Activated CD4-positive, alpha-beta memory T cell treated with anti-CD3 and anti-CD28 coated beads, Interleukin-2, amount 10 ng/mL, durations not matched to agents 7 days and 5 days (primary cell): ENCODE measurements at regions not wholly inside any gene's neighbourhood (a gene's known extent, or its start where the extent isn't known, plus 50 kb on each side); places are given as distances from the start of the nearest gene placed in this dataset.
"Not testable (repeated sequence)": the region's sequence is repeated elsewhere in the genome, so short reads cannot be mapped to it uniquely, and the experiment has no call there.

Source experiments
- CTCF ChIA-PET: fragments of 350-600 bp; sonication (Branson Sonifier 250); formaldehyde crosslinking; loops from one replicate; lab custom pipeline; 2021; ENCODE audit warnings: antibody characterized with exemption, inconsistent platforms; lab: Charles Lee
- POLR2A ChIA-PET: fragments of 350-600 bp; sonication (Branson Sonifier 250); formaldehyde crosslinking; loops from one replicate; lab custom pipeline; 2021; ENCODE audit warnings: antibody characterized with exemption; lab: Charles Lee
- DNase-seq: peaks from one replicate; pipeline ENCODE4 v3.0.0-alpha.2; 2020
- H3K27ac Mint-ChIP-seq: one replicate; pipeline ENCODE4 v1.8.0; 2021; ENCODE audit warnings: mild to moderate bottlenecking, mixed read lengths
- H3K27me3 Mint-ChIP-seq: one replicate; pipeline ENCODE4 v1.8.0; 2021; ENCODE audit warnings: mixed read lengths
- H3K36me3 Mint-ChIP-seq: one replicate; pipeline ENCODE4 v1.8.0; 2021; ENCODE audit warnings: low read depth, mixed read lengths
- H3K4me1 Mint-ChIP-seq: one replicate; pipeline ENCODE4 v1.8.0; 2021; ENCODE audit warnings: mixed read lengths
- H3K4me3 Mint-ChIP-seq: one replicate; pipeline ENCODE4 v1.8.0; 2021; ENCODE audit warnings: mild to moderate bottlenecking, mixed read lengths
- H3K9me3 Mint-ChIP-seq: one replicate; pipeline ENCODE4 v1.8.0; 2021; ENCODE audit warnings: mixed read lengths

DNA sequence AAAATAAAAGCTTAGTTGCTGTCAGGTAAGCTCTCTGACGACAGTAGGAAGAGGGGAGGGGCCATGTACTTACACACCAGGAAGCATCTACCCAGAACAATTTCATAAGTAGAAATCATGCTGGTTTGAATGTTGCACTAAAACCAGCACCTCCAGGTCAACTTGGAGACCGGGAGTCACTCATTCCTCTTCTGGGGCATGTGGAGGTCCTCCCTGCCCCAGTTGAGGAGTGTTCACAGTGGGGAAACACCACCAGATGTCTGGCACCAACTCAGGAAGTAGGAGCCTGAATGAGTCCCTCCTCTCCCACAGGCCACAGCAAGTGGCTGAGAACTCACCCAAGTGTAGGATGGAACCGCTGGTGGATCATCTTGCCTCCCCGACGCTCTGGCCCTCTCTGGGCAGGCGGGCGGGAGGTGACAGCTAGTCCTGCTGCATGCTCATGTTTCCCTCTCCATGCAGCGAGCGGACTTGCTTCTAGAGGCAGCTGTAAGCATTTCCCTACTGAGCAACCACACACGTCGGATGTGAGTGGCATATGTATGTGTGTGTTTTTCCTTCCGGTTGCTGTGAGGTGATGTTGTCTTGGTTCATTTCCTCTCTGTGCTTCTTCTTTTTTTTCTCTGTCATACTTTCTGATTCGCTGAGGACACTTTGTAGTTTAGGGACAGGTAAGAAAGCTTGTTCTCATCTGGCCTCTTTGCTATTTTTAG lies 149.5 kb upstream of the NEDD9 start:
- H3K27ac Mint-ChIP-seq: peak overlapping the region; percentile 92
- DNase-seq: peak; percentile 82
- H3K36me3 Mint-ChIP-seq: peaks cover 52% of the 10 kb centered on the region
- CTCF ChIA-PET: interaction anchor here (0.7 to 3.6 kb wide), 12 partner anchors 9 to 210 kb away, joined by 3 to 22 read pairs (median 4); no protein-coding TSS in a partner anchor
- H3K4me3 Mint-ChIP-seq: peak overlapping the region; percentile 94
- peaks cover 67% of the 10 kb centered on the region for H3K4me1 Mint-ChIP-seq
- peaks cover 9% of the 10 kb centered on the region for H3K9me3 Mint-ChIP-seq
- POLR2A ChIA-PET: interaction anchor here (0.6 to 8.8 kb wide), 32 partner anchors 9 to 543 kb away, joined by 3 to 102 read pairs (median 6); partner anchors contain the start of genes MAK, NEDD9 and SMIM13
- H3K27me3 Mint-ChIP-seq: no peaks in the 10 kb centered on the region

DNA sequence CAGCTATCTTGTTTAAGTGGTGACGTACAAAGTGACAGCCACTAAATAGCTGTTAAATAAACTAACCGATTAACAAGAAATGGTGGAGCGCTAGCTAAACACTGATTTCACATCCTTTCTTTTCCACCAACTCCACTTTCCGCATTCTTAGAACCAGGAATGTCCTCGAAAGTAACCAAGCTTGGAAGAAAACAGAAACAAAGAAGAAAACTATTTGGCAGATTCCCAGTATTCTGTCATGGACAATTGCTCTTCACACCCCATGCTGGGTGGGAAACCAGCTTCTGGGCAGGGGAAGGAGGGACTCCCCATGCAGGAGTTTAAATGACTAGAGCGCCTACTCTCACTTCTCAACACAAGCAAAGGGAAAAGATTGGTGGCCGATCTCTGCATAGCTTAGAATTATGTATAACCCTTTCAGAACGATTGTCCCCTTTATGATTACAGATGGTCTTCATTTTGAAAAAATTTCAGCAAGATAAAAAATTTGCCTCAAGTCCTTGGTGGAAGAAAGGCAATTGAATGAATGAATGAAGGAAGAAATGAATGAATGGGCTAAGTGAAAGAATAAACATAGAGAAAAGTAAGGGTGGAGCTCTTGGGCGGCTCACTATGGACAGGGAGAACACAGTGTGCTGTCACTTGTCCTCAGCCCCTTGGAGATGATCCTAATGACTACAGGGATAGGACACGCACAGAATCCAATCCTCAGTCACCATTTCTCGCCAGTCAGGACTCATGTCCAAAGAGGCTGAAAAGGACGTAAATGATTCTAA lies 148.7 kb upstream of the NEDD9 start:
- CTCF ChIA-PET: interaction anchor here (0.7 to 3.6 kb wide), 13 partner anchors 9 to 209 kb away, joined by 3 to 22 read pairs (median 4); no protein-coding TSS in a partner anchor
- peak overlapping the region; percentile 92 for H3K27ac Mint-ChIP-seq
- peaks cover 64% of the 10 kb centered on the region for H3K4me1 Mint-ChIP-seq
- POLR2A ChIA-PET: interaction anchor here (0.6 to 8.8 kb wide), 24 partner anchors 8 to 238 kb away, joined by 3 to 102 read pairs (median 8); partner anchors contain the start of gene NEDD9
- H3K9me3 Mint-ChIP-seq: peaks cover 9% of the 10 kb centered on the region
- H3K36me3 Mint-ChIP-seq: peaks cover 59% of the 10 kb centered on the region
- no peaks in the 10 kb centered on the region for H3K27me3 Mint-ChIP-seq
- no peak for DNase-seq
- peak overlapping the region; percentile 94 for H3K4me3 Mint-ChIP-seq

DNA sequence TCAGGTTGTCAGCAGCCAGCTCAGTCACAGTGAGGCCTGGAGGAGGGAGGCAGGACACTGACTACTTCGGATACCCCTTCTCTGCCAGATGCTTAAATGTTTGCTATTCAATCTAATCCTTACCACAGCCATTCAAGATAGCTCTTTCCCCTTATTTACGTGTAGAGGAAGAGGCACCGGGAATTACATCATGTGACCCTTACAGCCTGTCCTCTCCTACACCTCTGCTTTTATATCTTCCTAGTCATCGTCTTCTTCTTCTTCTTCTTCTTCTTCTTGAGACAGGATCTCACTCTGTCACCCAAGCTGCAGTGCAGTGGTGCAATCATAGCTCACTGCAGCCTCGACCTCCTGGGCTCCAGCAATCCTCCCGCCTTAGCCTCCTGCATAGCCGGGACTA lies 148.1 kb upstream of the NEDD9 start:
- CTCF ChIA-PET: interaction anchor here (0.9 to 3.6 kb wide), 3 partner anchors 13 to 208 kb away, joined by 3 to 22 read pairs (median 3); no protein-coding TSS in a partner anchor
- H3K36me3 Mint-ChIP-seq: peaks cover 64% of the 10 kb centered on the region
- no peak overlapping the region for H3K27ac Mint-ChIP-seq
- peak overlapping the region; percentile 94 for H3K4me3 Mint-ChIP-seq
- peaks cover 63% of the 10 kb centered on the region for H3K4me1 Mint-ChIP-seq
- H3K27me3 Mint-ChIP-seq: no peaks in the 10 kb centered on the region
- DNase-seq: no peak
- POLR2A ChIA-PET: interaction anchor here (1.1 to 8.8 kb wide), 9 partner anchors 16 to 178 kb away, joined by 3 to 102 read pairs (median 14); partner anchors contain the start of gene NEDD9
- H3K9me3 Mint-ChIP-seq: peaks cover 9% of the 10 kb centered on the region

DNA sequence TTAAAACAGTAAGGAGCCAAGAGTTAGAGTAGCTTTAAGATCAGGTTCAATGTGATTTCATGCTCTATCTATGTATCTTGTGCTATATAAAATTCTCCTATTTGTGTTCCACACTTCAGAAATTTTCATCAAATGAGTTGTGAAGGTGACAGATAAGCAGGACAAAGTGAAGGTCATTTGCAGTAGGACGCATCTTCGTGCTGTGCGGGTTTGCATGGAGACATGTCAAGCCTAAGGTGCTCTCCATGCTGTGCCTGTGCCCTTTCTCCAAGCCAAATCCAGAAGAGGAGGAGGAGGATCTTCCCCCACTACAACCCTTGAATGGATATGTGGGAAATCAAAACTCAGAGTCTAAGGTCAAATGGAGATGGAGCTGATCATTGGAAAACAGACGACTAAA lies 147.3 kb upstream of the NEDD9 start:
- H3K4me1 Mint-ChIP-seq: peaks cover 66% of the 10 kb centered on the region
- POLR2A ChIA-PET: interaction anchor here (1.1 to 8.8 kb wide), 6 partner anchors 15 to 178 kb away, joined by 4 to 102 read pairs (median 40); partner anchors contain the start of gene NEDD9
- DNase-seq: no peak
- H3K9me3 Mint-ChIP-seq: peaks cover 9% of the 10 kb centered on the region
- peaks cover 72% of the 10 kb centered on the region for H3K36me3 Mint-ChIP-seq
- CTCF ChIA-PET: interaction anchor here (1.0 to 3.6 kb wide), 2 partner anchors 13 to 207 kb away, joined by 3 to 22 read pairs; no protein-coding TSS in a partner anchor
- no peaks in the 10 kb centered on the region for H3K27me3 Mint-ChIP-seq
- H3K4me3 Mint-ChIP-seq: no peak overlapping the region
- no peak overlapping the region for H3K27ac Mint-ChIP-seq

DNA sequence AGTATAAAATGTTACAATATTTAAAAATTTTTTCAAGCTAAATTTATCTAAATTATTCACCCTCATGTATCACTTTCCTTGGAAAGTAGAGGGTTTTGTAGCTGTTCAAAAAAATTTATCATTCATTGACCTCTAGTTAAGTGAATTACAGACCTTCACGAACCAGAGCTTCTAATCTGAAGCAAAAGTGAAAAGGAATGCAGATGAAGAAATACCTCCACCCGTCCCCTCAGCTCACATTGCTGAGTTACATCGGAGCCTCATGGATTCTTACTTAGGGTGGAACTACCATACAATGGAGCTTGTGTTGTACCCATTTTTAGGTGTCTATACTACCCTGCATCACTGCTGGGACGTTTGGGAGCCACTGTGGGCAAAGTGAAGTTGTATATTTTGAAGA lies 146.2 kb upstream of the NEDD9 start:
- CTCF ChIA-PET: interaction anchor here (1.2 to 1.6 kb wide), 2 partner anchors 34 to 117 kb away, joined by 4 read pairs; no protein-coding TSS in a partner anchor
- Mint-ChIP-seq H3K27ac (no peak overlapping the region), H3K36me3 (peaks cover 82% of the 10 kb centered on the region), H3K27me3 (no peaks in the 10 kb centered on the region), H3K4me1 (peaks cover 67% of the 10 kb centered on the region), H3K9me3 (peaks cover 9% of the 10 kb centered on the region), H3K4me3 (no peak overlapping the region)
- DNase-seq: no peak
- POLR2A ChIA-PET: interaction anchor here (8.0 to 8.8 kb wide), 2 partner anchors 14 to 36 kb away, joined by 101 to 102 read pairs; no protein-coding TSS in a partner anchor

DNA sequence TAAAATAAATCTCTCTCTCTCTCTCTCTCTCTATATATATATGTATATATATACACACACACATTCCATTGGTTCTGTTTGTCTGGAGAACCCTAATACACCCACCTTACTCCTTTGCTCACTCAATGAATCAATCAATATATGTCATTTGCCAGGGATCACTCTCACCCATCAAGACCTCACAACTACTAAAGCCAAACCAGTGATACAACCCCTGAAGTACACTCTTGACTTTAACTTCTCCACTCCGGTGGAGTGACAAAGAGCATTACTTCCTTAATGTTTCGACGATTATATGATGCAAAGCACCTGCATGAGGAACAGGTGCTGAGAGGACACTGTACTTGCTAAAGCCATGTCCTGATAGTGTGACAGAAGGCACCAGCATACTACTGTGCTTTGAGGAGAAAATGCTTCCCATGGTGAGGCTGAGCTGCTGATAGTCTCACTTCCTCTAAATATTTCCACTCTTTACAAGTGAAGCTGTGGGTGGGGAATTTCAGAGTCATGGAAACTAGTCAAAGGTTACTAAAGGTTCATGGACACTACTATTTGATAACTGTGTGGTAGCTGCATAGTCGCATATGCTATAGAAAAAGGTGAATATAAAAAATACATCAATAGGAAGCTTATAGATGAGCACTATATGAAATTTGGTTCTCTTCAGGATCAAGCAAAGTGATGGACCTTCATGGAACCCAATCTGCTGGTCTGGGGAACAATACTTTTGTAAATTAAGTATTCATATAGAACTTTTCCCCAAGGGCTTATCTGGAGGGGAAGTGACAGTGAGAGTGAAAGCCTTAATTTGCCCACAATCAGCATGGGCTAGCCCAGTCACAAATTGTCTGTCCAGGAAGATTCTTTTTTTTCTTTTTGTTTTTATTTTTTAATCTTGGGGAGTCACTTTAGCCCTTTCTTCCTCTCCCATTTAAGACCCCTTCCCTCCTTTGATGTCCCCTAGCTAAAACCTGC lies 141.9 kb upstream of the NEDD9 start:
- peaks cover 10% of the 10 kb centered on the region for H3K9me3 Mint-ChIP-seq
- H3K4me3 Mint-ChIP-seq: no peak overlapping the region
- no peak overlapping the region for H3K27ac Mint-ChIP-seq
- H3K36me3 Mint-ChIP-seq: peaks cover 75% of the 10 kb centered on the region
- H3K27me3 Mint-ChIP-seq: no peaks in the 10 kb centered on the region
- DNase-seq: no peak
- ChIA-PET CTCF (interaction anchor here (0.6 to 0.7 kb wide), 2 partner anchors 202 to 914 kb away, joined by 3 read pairs; no protein-coding TSS in a partner anchor), POLR2A (interaction anchor here (0.8 to 2.4 kb wide), 4 partner anchors 8 to 41 kb away, joined by 3 to 11 read pairs (median 4); no protein-coding TSS in a partner anchor)
- H3K4me1 Mint-ChIP-seq: peaks cover 53% of the 10 kb centered on the region

DNA sequence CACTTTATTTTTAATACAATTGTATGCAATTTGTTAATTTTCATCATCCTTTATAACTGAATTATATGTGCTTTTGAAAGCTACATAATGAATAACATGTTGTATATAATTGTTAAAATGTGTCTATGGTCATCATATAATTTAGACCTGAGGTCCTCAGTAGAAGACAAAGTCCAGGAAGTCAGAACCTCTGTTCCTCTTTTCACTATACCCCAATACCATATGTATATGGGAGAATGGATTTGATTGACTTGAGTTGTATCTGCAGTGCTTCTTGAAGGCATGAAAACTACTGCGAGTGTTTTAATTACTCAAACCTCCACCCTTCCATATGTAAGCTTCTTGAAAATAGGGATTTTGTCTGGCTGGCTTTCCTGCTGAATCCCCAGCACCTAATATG lies 140.7 kb upstream of the NEDD9 start:
- POLR2A ChIA-PET: interaction anchor here (1.3 to 2.4 kb wide), 3 partner anchors 9 to 40 kb away, joined by 3 to 11 read pairs (median 6); no protein-coding TSS in a partner anchor

DNA sequence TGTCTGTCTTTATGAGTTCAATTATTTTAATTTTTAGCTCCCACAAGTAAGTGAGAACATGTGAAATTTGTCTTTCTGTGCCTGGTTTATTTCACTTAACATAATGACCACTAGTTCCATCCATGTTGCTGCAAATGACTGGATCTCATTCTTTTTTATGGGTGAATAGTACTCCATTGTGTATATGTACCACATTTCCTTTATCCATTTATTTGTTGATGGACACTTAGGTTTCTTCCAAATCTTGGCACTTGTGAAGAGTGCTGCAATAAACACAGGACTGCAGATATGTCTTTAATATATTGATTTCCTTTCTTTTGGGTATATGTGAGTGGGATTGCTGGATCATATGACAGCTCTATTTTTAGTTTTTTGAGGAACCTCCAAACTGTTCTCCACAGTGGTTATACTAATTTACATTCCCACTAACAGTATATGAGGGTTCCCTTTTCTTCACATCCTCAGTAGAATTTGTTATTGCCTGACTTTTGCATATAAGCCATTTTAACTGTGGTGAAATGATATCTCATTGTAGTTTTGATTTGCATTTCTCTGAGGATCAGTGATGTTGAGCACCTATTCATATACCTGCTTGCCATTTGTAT lies 139.8 kb upstream of the NEDD9 start:
- H3K9me3 Mint-ChIP-seq, H3K27me3 Mint-ChIP-seq, DNase-seq, H3K27ac Mint-ChIP-seq, CTCF ChIA-PET, H3K4me3 Mint-ChIP-seq: not testable (repeated sequence)
- Mint-ChIP-seq H3K4me1 (peaks cover 62% of the 10 kb centered on the region), H3K36me3 (peaks cover 66% of the 10 kb centered on the region)
- POLR2A ChIA-PET: interaction anchor here (2.4 kb wide), 1 partner anchor 10 kb away, joined by 11 read pairs; no protein-coding TSS in a partner anchor

More for the DNA sequence above, 140.7 kb upstream of the NEDD9 start:
- H3K27me3 Mint-ChIP-seq: no peaks in the 10 kb centered on the region
- CTCF ChIA-PET: no interaction called here
- H3K4me1 Mint-ChIP-seq: peaks cover 61% of the 10 kb centered on the region
- peaks cover 9% of the 10 kb centered on the region for H3K9me3 Mint-ChIP-seq
- H3K4me3 Mint-ChIP-seq: no peak overlapping the region
- H3K36me3 Mint-ChIP-seq: peaks cover 72% of the 10 kb centered on the region
- no peak overlapping the region for H3K27ac Mint-ChIP-seq
- DNase-seq: no peak

DNA sequence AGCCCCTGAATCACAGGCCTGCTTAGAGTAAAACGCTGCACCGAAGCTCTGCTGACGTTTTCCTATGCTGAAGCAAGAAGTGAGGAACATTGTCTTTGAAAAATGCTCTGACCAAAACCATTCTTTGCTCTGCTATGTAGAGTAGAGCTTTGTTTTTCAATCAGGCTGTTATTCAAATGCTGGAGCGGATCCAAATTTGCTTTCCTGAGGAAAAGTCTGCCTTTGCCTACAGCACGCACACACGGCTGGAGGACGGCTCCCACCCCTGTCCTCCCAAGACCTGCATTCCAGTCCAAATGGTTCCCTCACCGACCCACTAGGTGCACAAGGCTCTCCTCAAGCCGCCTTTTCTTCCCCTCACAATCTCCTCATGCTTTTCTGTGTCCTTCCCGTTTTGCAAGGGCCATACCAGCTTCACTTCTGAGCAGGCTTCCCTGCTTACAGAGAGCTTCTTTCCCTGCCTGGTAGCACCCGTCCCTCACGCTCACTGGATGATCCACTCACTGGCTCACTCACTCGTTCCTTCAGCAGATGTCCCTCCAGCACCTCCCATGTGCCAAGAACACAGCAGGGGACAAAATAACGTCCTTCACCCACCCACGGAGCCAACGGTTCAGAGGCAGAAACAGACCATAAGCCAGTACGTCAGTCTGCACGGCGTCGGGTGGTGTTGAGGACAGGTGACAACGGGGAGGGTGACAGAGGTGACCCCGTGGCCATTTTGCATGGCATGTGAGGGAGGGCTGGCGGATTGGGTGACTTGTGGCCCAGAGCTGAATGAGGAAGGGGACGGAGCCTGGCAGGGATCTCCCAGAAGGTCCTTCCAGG lies 137.9 kb upstream of the NEDD9 start:
- CTCF ChIA-PET: no interaction called here
- Mint-ChIP-seq H3K27ac (no peak overlapping the region), H3K36me3 (peaks cover 56% of the 10 kb centered on the region)

DNA sequence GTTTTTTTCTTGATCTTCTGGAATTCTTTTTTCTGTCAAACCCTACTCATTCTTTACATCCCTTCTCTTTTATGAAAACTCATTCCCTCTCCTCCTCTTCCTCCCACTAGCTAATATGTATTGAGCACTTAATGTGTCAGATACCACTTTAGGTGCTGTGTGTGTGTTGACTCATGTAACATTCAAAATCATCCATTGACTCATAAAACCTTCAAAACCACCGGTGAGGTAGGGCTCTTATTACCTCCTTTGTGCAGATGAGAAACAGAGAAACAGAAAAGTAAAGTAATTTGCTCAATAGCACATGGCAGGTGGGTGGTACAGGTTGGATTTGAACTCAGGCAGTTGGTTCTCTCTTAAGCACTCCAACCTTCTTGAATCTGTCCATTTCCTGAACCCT lies 136.3 kb upstream of the NEDD9 start:
- ChIA-PET CTCF (interaction anchor here (2.6 to 4.0 kb wide), 2 partner anchors 13 to 45 kb away, joined by 10 to 22 read pairs; no protein-coding TSS in a partner anchor), POLR2A (interaction anchor here (1.3 to 9.1 kb wide), 3 partner anchors 13 to 145 kb away, joined by 3 to 102 read pairs (median 6); no protein-coding TSS in a partner anchor)
- peak overlapping the region; percentile 47 for H3K27ac Mint-ChIP-seq
- peaks cover 57% of the 10 kb centered on the region for H3K36me3 Mint-ChIP-seq
- no peak for DNase-seq
- peaks cover 70% of the 10 kb centered on the region for H3K4me1 Mint-ChIP-seq
- no peak overlapping the region for H3K4me3 Mint-ChIP-seq
- H3K9me3 Mint-ChIP-seq: peaks cover 4% of the 10 kb centered on the region
- no peaks in the 10 kb centered on the region for H3K27me3 Mint-ChIP-seq

More for the DNA sequence above, 137.9 kb upstream of the NEDD9 start:
- Mint-ChIP-seq H3K4me1 (peaks cover 71% of the 10 kb centered on the region), H3K27me3 (no peaks in the 10 kb centered on the region), H3K4me3 (no peak overlapping the region), H3K9me3 (peaks cover 4% of the 10 kb centered on the region)
- POLR2A ChIA-PET: interaction anchor here (1.0 to 1.8 kb wide), 2 partner anchors 12 to 15 kb away, joined by 3 to 7 read pairs; no protein-coding TSS in a partner anchor
- no peak for DNase-seq
